IMR-90 (cell line): ENCODE measurements at regions not wholly inside any gene's neighbourhood (a gene's known extent, or its start where the extent isn't known, plus 50 kb on each side); places are given as distances from the start of the nearest gene placed in this dataset.

Experiments
- ATAC-seq: fragments of 200-7000 bp; cut with Tn5 transposase; 2 replicates; pipeline ENCODE4 v1.9.1; 2020; ENCODE audit warnings: low read depth, mild to moderate bottlenecking, moderate library complexity
- BruUV-seq: library from RNA; stranded (reverse); fragments of 400-500 nt; replicated peaks from 2 replicates; lab custom pipeline; 2021; lab: Mats Ljungman, UMichigan
- CTCF ChIA-PET: fragments of 300-600 bp; formaldehyde crosslinking; extraction: SDS; loops from one replicate; lab custom pipeline; 2021; ENCODE audit warnings: antibody characterized with exemption; lab: Yijun Ruan, JAX
- POLR2A ChIA-PET: fragments of 300-600 bp; sonication (Branson Sonifier 250); formaldehyde crosslinking; loops from one replicate; lab custom pipeline; 2022; ENCODE audit warnings: antibody characterized with exemption; ENCODE audit not compliant: unreplicated experiment; lab: Charles Lee
- DNase-seq: peaks from one replicate; pipeline ENCODE4 v3.0.0; 2013
- H2AFZ ChIP-seq: replicated peaks from 2 replicates; pipeline ENCODE3; 2013; ENCODE audit warnings: low read length, mild to moderate bottlenecking; ENCODE audit not compliant: poor library complexity
- H2AK5ac ChIP-seq: 2 replicates; pipeline ENCODE4 v1.6.1; 2013; ENCODE audit warnings: low read depth, low read length, inconsistent platforms
- H2AK9ac ChIP-seq: replicated peaks from 2 replicates; pipeline ENCODE3; 2013; ENCODE audit warnings: mild to moderate bottlenecking, low read depth, low read length, moderate library complexity; ENCODE audit not compliant: poor library complexity
- H2BK120ac ChIP-seq: 2 replicates; pipeline ENCODE4 v1.6.1; 2013; ENCODE audit warnings: low read depth, low read length, inconsistent platforms
- H2BK15ac ChIP-seq: 3 replicates; pipeline ENCODE4 v1.6.1; 2013; ENCODE audit warnings: low read depth, low read length, inconsistent platforms
- H2BK20ac ChIP-seq: 2 replicates; pipeline ENCODE4 v1.6.1; 2013; ENCODE audit warnings: low read depth, mild to moderate bottlenecking, inconsistent platforms, low read length, moderate library complexity
- H2BK5ac ChIP-seq: 2 replicates; pipeline ENCODE4 v1.6.1; 2013; ENCODE audit warnings: mild to moderate bottlenecking, low read depth, low read length, inconsistent platforms; ENCODE audit not compliant: poor library complexity, severe bottlenecking
- H3K14ac ChIP-seq: replicated peaks from 2 replicates; pipeline ENCODE4 v1.6.1; 2013; ENCODE audit warnings: low read depth, low read length, inconsistent platforms
- H3K18ac ChIP-seq: 2 replicates; pipeline ENCODE4 v1.6.1; 2013; ENCODE audit warnings: low read depth, low read length, control low read depth
- H3K23ac ChIP-seq: 2 replicates; pipeline ENCODE4 v1.6.1; 2013; ENCODE audit warnings: low read depth, low read length, inconsistent platforms
- H3K27ac ChIP-seq: 2 replicates; pipeline ENCODE4 v1.5.1; 2013; ENCODE audit warnings: mild to moderate bottlenecking, control low read depth, low read length; ENCODE audit not compliant: insufficient read depth
- H3K27me3 ChIP-seq: 2 replicates; pipeline ENCODE4 v1.6.1; 2013; ENCODE audit warnings: low read length; ENCODE audit not compliant: control insufficient read depth, insufficient read depth
- H3K36me3 ChIP-seq: 2 replicates; pipeline ENCODE4 v1.6.1; 2013; ENCODE audit warnings: low read length, mixed read lengths; ENCODE audit not compliant: control insufficient read depth, insufficient read depth
- H3K4ac ChIP-seq: 2 replicates; pipeline ENCODE4 v1.6.1; 2013; ENCODE audit warnings: low read depth, low read length, inconsistent platforms
- H3K4me1 ChIP-seq: 2 replicates; pipeline ENCODE4 v1.6.1; 2013; ENCODE audit warnings: low read length, mixed read lengths; ENCODE audit not compliant: control insufficient read depth, insufficient read depth
- H3K4me2 ChIP-seq: 2 replicates; pipeline ENCODE4 v1.6.1; 2013; ENCODE audit warnings: low read depth, mild to moderate bottlenecking, control low read depth, low read length, moderate library complexity
- H3K4me3 ChIP-seq: 2 replicates; pipeline ENCODE4 v1.5.1; 2013; ENCODE audit warnings: low read depth, mild to moderate bottlenecking, control low read depth, low read length, moderate library complexity; ENCODE audit not compliant: insufficient read depth
- H3K56ac ChIP-seq: 2 replicates; pipeline ENCODE4 v1.6.1; 2013; ENCODE audit warnings: low read length, inconsistent platforms; ENCODE audit not compliant: insufficient read depth; ENCODE audit errors: extremely low read depth
- H3K79me1 ChIP-seq, 2 experiments: 2 replicates each; pipeline ENCODE4 v1.6.1; 2013; ENCODE audit warnings: low read length in 2 of 2, inconsistent platforms in 1 of 2, low read depth in 1 of 2
- H3K9ac ChIP-seq: 2 replicates; pipeline ENCODE4 v1.6.1; 2013; ENCODE audit warnings: low read depth, low read length, control low read depth
- H3K9me1 ChIP-seq: 2 replicates; pipeline ENCODE4 v1.6.1; 2013; ENCODE audit warnings: low read length, inconsistent platforms; ENCODE audit not compliant: insufficient read depth
- H3K9me3 ChIP-seq: 2 replicates; pipeline ENCODE4 v1.6.1; 2013; ENCODE audit warnings: low read length; ENCODE audit not compliant: control insufficient read depth, insufficient read depth
- H4K20me1 ChIP-seq: 2 replicates; pipeline ENCODE4 v1.6.1; 2013; ENCODE audit warnings: low read length, inconsistent platforms; ENCODE audit not compliant: insufficient read depth
- H4K5ac ChIP-seq: 2 replicates; pipeline ENCODE4 v1.6.1; 2013; ENCODE audit warnings: mild to moderate bottlenecking, low read depth, low read length, control low read depth
- H4K8ac ChIP-seq, 2 experiments: 2 replicates each; pipeline ENCODE4 v1.6.1; 2013; ENCODE audit warnings: low read depth in 2 of 2, low read length in 2 of 2, control low read depth in 1 of 2, inconsistent platforms in 1 of 2
- H4K91ac ChIP-seq: 2 replicates; pipeline ENCODE4 v1.6.1; 2013; ENCODE audit warnings: low read depth, low read length, inconsistent platforms; ENCODE audit not compliant: insufficient read depth
- BHLHE40 ChIP-seq: fragments of 150-350 bp; IDR thresholded peaks from 2 replicates; pipeline ENCODE4 v1.6.1; 2016; ENCODE audit warnings: mild to moderate bottlenecking, low read depth, low read length
- CEBPB ChIP-seq: IDR thresholded peaks from 2 replicates; pipeline ENCODE4 v1.6.1; 2012; ENCODE audit warnings: low read depth, low read length, improper control_type of control experiment
- CHD1 ChIP-seq: IDR thresholded peaks from 2 replicates; pipeline ENCODE4 v1.6.1; 2012; ENCODE audit warnings: low read depth, low read length, improper control_type of control experiment
- ELK1 ChIP-seq: fragments of 150-350 bp; IDR thresholded peaks from 2 replicates; pipeline ENCODE4 v1.6.1; 2016; ENCODE audit warnings: low read depth, mild to moderate bottlenecking, low read length, moderate library complexity, borderline replicate concordance
- FOS ChIP-seq: fragments of 150-350 bp; IDR thresholded peaks from 2 replicates; pipeline ENCODE4 v1.6.1; 2016; ENCODE audit warnings: low read depth, low read length
- MAFK ChIP-seq: IDR thresholded peaks from 2 replicates; pipeline ENCODE4 v1.6.1; 2012; ENCODE audit warnings: low read depth, low read length, improper control_type of control experiment
- MAZ ChIP-seq: IDR thresholded peaks from 2 replicates; pipeline ENCODE4 v1.6.1; 2012; ENCODE audit warnings: low read depth, mild to moderate bottlenecking, low read length, improper control_type of control experiment, moderate library complexity, borderline replicate concordance
- MXI1 ChIP-seq: IDR thresholded peaks from 2 replicates; pipeline ENCODE4 v1.6.1; 2012; ENCODE audit warnings: low read depth, mild to moderate bottlenecking, low read length, moderate library complexity, borderline replicate concordance
- NFE2L2 ChIP-seq: fragments of 150-350 bp; IDR thresholded peaks from 2 replicates; pipeline ENCODE4 v1.6.1; 2016; ENCODE audit warnings: low read depth, mild to moderate bottlenecking, low read length
- POLR2A ChIP-seq: IDR thresholded peaks from 2 replicates; pipeline ENCODE4 v1.6.1; 2012; ENCODE audit warnings: mild to moderate bottlenecking, low read depth, low read length
- RAD21 ChIP-seq: IDR thresholded peaks from 2 replicates; pipeline ENCODE4 v1.6.1; 2012; ENCODE audit warnings: low read length, improper control_type of control experiment
- RCOR1 ChIP-seq: IDR thresholded peaks from 2 replicates; pipeline ENCODE4 v1.6.1; 2012; ENCODE audit warnings: mild to moderate bottlenecking, low read length, improper control_type of control experiment; ENCODE audit not compliant: insufficient replicate concordance
- RFX5 ChIP-seq: IDR thresholded peaks from 2 replicates; pipeline ENCODE4 v1.8.0; 2012; ENCODE audit warnings: low read depth, mild to moderate bottlenecking, low read length, moderate library complexity
- SMC3 ChIP-seq: fragments of 150-350 bp; IDR thresholded peaks from 2 replicates; pipeline ENCODE4 v1.6.1; 2016; ENCODE audit warnings: low read depth, mild to moderate bottlenecking, antibody characterized with exemption, low read length, moderate library complexity
- WGBS, 2 experiments: methylation state at CpG; one replicate each; pipeline versions ENCODE4 v1.1.5 to v1.1.7; 2013; ENCODE audit warnings: missing lambda C conversion rate in 2 of 2; ENCODE audit not compliant: insufficient read length in 1 of 2; ENCODE audit errors: extremely low coverage in 2 of 2; 5-methylcytosine and 5-hydroxymethylcytosine counted together
- dilution Hi-C: fragments of 300-500 bp; cut with HindIII; formaldehyde crosslinking; loops from one replicate; pipeline ENCODE4 v1.14.3; 2018; ENCODE audit warnings: low sequenced_read_pairs; ENCODE audit not compliant: unreplicated experiment
- in situ Hi-C: fragments of 300-500 bp; cut with MboI; formaldehyde crosslinking; loops from 3 replicates; pipeline ENCODE4 v1.14.3; 2019; ENCODE audit warnings: low sequenced_read_pairs, inconsistent platforms, mixed read lengths
- intact Hi-C: fragments of 100-400 bp; cut with micrococcal nuclease; formaldehyde crosslinking; loops from 2 replicates; pipeline ENCODE4 v1.10.0; 2022
- TF ChIP-seq, protein P1 (sequence below): fragments of 150-350 bp; IDR thresholded peaks from 2 replicates; pipeline ENCODE4 v1.6.1; 2017; ENCODE audit warnings: mild to moderate bottlenecking, antibody characterized with exemption, low read length, low read depth
- TF ChIP-seq, protein P2 (sequence below): conservative IDR thresholded peaks from 2 replicates; pipeline ENCODE4 v1.5.1; 2012; ENCODE audit warnings: mild to moderate bottlenecking, low read depth, low read length, improper control_type of control experiment

- Histone ChIP-seq H3K9me1 (no peaks in the 10 kb centered on the region), H2BK120ac (no peak overlapping the region), H3K27me3 (no peaks in the 10 kb centered on the region), H3K4me1 (no peaks in the 10 kb centered on the region), H2AK5ac (no peak overlapping the region), H2BK20ac (no peak overlapping the region), H3K14ac (no peak overlapping the region), H3K4me3 (no peak overlapping the region), H3K56ac (no peak overlapping the region; the same call in 1 of the 2 replicates), H3K9ac (no peak overlapping the region), H4K5ac (no peak overlapping the region), H3K4ac (no peak overlapping the region), H2BK5ac (no peak overlapping the region), H4K91ac (no peak overlapping the region), H4K8ac (no peak overlapping the region), H3K27ac (no peak overlapping the region), H3K23ac (no peak overlapping the region), H3K4me2 (no peak overlapping the region), H4K20me1 (no peaks in the 10 kb centered on the region), H2BK15ac (no peak overlapping the region), H3K36me3 (no peaks in the 10 kb centered on the region), H2AFZ (no peak overlapping the region), H2AK9ac (no peak overlapping the region), H3K9me3 (no peaks in the 10 kb centered on the region), H3K79me1 (no peaks in the 10 kb centered on the region), H3K18ac (no peak overlapping the region)
- no TSS peak for BruUV-seq
- CTCF ChIA-PET: no interaction called here
- no CpG with 5 or more reads among the region's 2 CpGs for WGBS, 2 experiments
- DNase-seq: no peak
- intact Hi-C loops: no loop called here
- ATAC-seq: no peak
- dilution Hi-C loops: no loop called here
- POLR2A ChIA-PET: no interaction called here
- in situ Hi-C loops: no loop called here
- TF ChIP-seq MAZ (no peak), MAFK (no peak), RAD21 (no peak), RCOR1 (no peak), NFE2L2 (no peak), CHD1 (no peak), BHLHE40 (no peak), ELK1 (no peak), RFX5 (no peak), CEBPB (no peak), MXI1 (no peak), FOS (no peak), SMC3 (no peak), POLR2A (no peak)
- TF ChIP-seq, protein P1, sequence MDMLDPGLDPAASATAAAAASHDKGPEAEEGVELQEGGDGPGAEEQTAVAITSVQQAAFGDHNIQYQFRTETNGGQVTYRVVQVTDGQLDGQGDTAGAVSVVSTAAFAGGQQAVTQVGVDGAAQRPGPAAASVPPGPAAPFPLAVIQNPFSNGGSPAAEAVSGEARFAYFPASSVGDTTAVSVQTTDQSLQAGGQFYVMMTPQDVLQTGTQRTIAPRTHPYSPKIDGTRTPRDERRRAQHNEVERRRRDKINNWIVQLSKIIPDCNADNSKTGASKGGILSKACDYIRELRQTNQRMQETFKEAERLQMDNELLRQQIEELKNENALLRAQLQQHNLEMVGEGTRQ: no peak
- TF ChIP-seq, protein P2, sequence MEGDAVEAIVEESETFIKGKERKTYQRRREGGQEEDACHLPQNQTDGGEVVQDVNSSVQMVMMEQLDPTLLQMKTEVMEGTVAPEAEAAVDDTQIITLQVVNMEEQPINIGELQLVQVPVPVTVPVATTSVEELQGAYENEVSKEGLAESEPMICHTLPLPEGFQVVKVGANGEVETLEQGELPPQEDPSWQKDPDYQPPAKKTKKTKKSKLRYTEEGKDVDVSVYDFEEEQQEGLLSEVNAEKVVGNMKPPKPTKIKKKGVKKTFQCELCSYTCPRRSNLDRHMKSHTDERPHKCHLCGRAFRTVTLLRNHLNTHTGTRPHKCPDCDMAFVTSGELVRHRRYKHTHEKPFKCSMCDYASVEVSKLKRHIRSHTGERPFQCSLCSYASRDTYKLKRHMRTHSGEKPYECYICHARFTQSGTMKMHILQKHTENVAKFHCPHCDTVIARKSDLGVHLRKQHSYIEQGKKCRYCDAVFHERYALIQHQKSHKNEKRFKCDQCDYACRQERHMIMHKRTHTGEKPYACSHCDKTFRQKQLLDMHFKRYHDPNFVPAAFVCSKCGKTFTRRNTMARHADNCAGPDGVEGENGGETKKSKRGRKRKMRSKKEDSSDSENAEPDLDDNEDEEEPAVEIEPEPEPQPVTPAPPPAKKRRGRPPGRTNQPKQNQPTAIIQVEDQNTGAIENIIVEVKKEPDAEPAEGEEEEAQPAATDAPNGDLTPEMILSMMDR: no peak
These were observed 128.6 kb upstream of the SYN3 start for GRCh38 chr22:33186816-33187215.
